HepG2 (cell line): ENCODE measurements at regions not wholly inside any gene's neighbourhood (a gene's known extent, or its start where the extent isn't known, plus 50 kb on each side); places are given as distances from the start of the nearest gene placed in this dataset.

ENCODE experiments used
- CEBPG ChIP-seq: IDR thresholded peaks from 2 replicates; pipeline ENCODE4 v1.6.1; 2016
- CREB1 ChIP-seq, 2 experiments: fragments of 450-650 bp in 1 of 2; IDR thresholded peaks; 2 replicates each; pipeline ENCODE4 v1.6.1; 2016 to 2017; ENCODE audit warnings: control low read depth in 1 of 2, mild to moderate bottlenecking in 1 of 2, missing compliant biosample characterization in 1 of 2, missing genetic modification characterization in 1 of 2
- HOXA3 ChIP-seq: sonication (generic); formaldehyde crosslinking; IDR thresholded peaks from 2 replicates; pipeline ENCODE4 v1.5.0; 2020; ENCODE audit warnings: missing genetic modification reagents
- MAFG ChIP-seq: sonication (generic); formaldehyde crosslinking; IDR thresholded peaks from 2 replicates; pipeline ENCODE4 v1.5.1; 2020; ENCODE audit warnings: mild to moderate bottlenecking, missing genetic modification reagents
- NR2F1 ChIP-seq, 2 experiments: fragments of 450-650 bp in 1 of 2; formaldehyde crosslinking in 1 of 2; IDR thresholded peaks; 2 replicates each; pipeline versions ENCODE4 v1.5.0 to v1.6.1; 2016 to 2020; ENCODE audit warnings: mild to moderate bottlenecking in 1 of 2, missing compliant biosample characterization in 1 of 2, missing genetic modification reagents in 1 of 2, moderate library complexity in 1 of 2
- PHF21A ChIP-seq: sonication (generic); formaldehyde crosslinking; IDR thresholded peaks from 2 replicates; pipeline ENCODE4 v1.5.0; 2020; ENCODE audit warnings: mild to moderate bottlenecking, missing genetic modification reagents
- SAFB2 ChIP-seq: sonication (generic); formaldehyde crosslinking; IDR thresholded peaks from 2 replicates; pipeline ENCODE4 v1.5.1; 2020; ENCODE audit warnings: missing genetic modification reagents, low read depth, mild to moderate bottlenecking, borderline replicate concordance
- SP1 ChIP-seq, 2 experiments: fragments of 450-650 bp in 1 of 2; sonication (generic) in 1 of 2; formaldehyde crosslinking in 1 of 2; IDR thresholded peaks; 2 replicates each; pipeline versions ENCODE4 v1.4.0 to v1.6.1; 2016 to 2020; ENCODE audit warnings: missing genetic modification reagents in 1 of 2
- ZNF274 ChIP-seq: sonication (generic); formaldehyde crosslinking; IDR thresholded peaks from 2 replicates; pipeline ENCODE4 v1.5.1; 2020; ENCODE audit warnings: mild to moderate bottlenecking, missing genetic modification reagents
- ZNF644 ChIP-seq: IDR thresholded peaks from 2 replicates; pipeline ENCODE4 v1.6.1; 2016; ENCODE audit warnings: low read depth
- TF ChIP-seq, protein P1 (sequence below): sonication (generic); formaldehyde crosslinking; IDR thresholded peaks from 2 replicates; pipeline ENCODE4 v1.5.1; 2020; ENCODE audit warnings: missing genetic modification reagents, mild to moderate bottlenecking, borderline replicate concordance
- TF ChIP-seq, protein P2 (sequence below): sonication (generic); formaldehyde crosslinking; IDR thresholded peaks from 2 replicates; pipeline ENCODE4 v1.8.1; 2023; ENCODE audit warnings: missing genetic modification reagents, inconsistent platforms, borderline replicate concordance
- TF ChIP-seq, protein P3 (sequence below): IDR thresholded peaks from 2 replicates; pipeline ENCODE4 v1.6.1; 2016
- TF ChIP-seq, protein P4 (sequence below): sonication (generic); formaldehyde crosslinking; IDR thresholded peaks from 2 replicates; pipeline ENCODE4 v1.9.0; 2021; ENCODE audit warnings: missing genetic modification reagents, borderline replicate concordance
- TF ChIP-seq, protein P5 (sequence below), 2 experiments: IDR thresholded peaks; 2 replicates each; pipeline ENCODE4 v1.6.1; 2011 to 2012; ENCODE audit warnings: low read length in 2 of 2, borderline replicate concordance in 1 of 2, low read depth in 1 of 2, mild to moderate bottlenecking in 1 of 2, moderate library complexity in 1 of 2

DNA sequence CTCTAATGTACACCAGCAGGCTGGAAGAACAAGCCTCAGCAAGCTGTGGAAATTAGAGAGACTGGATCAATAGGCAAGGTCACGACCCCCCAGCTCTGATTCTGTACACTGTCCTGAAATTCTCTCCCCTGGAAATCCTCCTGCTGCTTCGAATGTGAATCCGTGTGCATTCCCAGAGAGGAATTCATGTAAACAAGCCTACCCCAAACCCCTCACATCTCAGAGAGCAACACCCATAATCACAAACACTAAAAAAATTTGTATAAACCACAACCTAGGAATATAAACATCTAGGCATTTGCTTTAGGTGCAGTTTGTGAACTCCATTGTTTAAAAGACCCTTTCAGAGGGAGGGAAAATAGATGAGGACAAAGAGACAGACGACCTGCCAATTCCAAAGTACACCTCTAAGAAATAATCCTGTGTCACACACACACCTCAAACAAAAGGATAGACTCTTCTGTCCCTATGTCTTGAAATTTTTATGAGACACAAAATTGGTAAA, 325.2 kb downstream of the WDR72 start (continued):
- TF ChIP-seq, protein P1, sequence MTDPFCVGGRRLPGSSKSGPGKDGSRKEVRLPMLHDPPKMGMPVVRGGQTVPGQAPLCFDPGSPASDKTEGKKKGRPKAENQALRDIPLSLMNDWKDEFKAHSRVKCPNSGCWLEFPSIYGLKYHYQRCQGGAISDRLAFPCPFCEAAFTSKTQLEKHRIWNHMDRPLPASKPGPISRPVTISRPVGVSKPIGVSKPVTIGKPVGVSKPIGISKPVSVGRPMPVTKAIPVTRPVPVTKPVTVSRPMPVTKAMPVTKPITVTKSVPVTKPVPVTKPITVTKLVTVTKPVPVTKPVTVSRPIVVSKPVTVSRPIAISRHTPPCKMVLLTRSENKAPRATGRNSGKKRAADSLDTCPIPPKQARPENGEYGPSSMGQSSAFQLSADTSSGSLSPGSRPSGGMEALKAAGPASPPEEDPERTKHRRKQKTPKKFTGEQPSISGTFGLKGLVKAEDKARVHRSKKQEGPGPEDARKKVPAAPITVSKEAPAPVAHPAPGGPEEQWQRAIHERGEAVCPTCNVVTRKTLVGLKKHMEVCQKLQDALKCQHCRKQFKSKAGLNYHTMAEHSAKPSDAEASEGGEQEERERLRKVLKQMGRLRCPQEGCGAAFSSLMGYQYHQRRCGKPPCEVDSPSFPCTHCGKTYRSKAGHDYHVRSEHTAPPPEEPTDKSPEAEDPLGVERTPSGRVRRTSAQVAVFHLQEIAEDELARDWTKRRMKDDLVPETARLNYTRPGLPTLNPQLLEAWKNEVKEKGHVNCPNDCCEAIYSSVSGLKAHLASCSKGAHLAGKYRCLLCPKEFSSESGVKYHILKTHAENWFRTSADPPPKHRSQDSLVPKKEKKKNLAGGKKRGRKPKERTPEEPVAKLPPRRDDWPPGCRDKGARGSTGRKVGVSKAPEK (CRISPR knock-in tag), result no peak
- TF ChIP-seq MAFG (CRISPR knock-in tag), result no peak
- no peak for TF ChIP-seq CEBPG (CRISPR knock-in tag)
- no peak for TF ChIP-seq ZNF644 (CRISPR knock-in tag)
- TF ChIP-seq, protein P2, sequence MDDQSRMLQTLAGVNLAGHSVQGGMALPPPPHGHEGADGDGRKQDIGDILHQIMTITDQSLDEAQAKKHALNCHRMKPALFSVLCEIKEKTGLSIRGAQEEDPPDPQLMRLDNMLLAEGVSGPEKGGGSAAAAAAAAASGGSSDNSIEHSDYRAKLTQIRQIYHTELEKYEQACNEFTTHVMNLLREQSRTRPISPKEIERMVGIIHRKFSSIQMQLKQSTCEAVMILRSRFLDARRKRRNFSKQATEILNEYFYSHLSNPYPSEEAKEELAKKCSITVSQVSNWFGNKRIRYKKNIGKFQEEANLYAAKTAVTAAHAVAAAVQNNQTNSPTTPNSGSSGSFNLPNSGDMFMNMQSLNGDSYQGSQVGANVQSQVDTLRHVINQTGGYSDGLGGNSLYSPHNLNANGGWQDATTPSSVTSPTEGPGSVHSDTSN (CRISPR knock-in tag), result no peak
- TF ChIP-seq, protein P3, sequence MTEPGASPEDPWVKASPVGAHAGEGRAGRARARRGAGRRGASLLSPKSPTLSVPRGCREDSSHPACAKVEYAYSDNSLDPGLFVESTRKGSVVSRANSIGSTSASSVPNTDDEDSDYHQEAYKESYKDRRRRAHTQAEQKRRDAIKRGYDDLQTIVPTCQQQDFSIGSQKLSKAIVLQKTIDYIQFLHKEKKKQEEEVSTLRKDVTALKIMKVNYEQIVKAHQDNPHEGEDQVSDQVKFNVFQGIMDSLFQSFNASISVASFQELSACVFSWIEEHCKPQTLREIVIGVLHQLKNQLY (CRISPR knock-in tag), result no peak
- no peak for TF ChIP-seq SAFB2 (CRISPR knock-in tag)
- TF ChIP-seq PHF21A (CRISPR knock-in tag), result peak; percentile 90
- no peak for TF ChIP-seq SP1 (IDR thresholded peaks at IDR 0.05)
- TF ChIP-seq SP1 (CRISPR knock-in tag; IDR thresholded peaks at IDR 0.05), result no peak
- TF ChIP-seq, protein P4, sequence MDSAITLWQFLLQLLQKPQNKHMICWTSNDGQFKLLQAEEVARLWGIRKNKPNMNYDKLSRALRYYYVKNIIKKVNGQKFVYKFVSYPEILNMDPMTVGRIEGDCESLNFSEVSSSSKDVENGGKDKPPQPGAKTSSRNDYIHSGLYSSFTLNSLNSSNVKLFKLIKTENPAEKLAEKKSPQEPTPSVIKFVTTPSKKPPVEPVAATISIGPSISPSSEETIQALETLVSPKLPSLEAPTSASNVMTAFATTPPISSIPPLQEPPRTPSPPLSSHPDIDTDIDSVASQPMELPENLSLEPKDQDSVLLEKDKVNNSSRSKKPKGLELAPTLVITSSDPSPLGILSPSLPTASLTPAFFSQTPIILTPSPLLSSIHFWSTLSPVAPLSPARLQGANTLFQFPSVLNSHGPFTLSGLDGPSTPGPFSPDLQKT (CRISPR knock-in tag), result no peak
- TF ChIP-seq, protein P5, sequence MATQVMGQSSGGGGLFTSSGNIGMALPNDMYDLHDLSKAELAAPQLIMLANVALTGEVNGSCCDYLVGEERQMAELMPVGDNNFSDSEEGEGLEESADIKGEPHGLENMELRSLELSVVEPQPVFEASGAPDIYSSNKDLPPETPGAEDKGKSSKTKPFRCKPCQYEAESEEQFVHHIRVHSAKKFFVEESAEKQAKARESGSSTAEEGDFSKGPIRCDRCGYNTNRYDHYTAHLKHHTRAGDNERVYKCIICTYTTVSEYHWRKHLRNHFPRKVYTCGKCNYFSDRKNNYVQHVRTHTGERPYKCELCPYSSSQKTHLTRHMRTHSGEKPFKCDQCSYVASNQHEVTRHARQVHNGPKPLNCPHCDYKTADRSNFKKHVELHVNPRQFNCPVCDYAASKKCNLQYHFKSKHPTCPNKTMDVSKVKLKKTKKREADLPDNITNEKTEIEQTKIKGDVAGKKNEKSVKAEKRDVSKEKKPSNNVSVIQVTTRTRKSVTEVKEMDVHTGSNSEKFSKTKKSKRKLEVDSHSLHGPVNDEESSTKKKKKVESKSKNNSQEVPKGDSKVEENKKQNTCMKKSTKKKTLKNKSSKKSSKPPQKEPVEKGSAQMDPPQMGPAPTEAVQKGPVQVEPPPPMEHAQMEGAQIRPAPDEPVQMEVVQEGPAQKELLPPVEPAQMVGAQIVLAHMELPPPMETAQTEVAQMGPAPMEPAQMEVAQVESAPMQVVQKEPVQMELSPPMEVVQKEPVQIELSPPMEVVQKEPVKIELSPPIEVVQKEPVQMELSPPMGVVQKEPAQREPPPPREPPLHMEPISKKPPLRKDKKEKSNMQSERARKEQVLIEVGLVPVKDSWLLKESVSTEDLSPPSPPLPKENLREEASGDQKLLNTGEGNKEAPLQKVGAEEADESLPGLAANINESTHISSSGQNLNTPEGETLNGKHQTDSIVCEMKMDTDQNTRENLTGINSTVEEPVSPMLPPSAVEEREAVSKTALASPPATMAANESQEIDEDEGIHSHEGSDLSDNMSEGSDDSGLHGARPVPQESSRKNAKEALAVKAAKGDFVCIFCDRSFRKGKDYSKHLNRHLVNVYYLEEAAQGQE (IDR thresholded peaks at IDR 0.05; ENCODE audit: borderline replicate concordance in 1 of 2, low read depth in 1 of 2, low read length in 2 of 2), result peak in 1 of 2 experiments; percentile 72; a peak in 1 of 4 replicates
- TF ChIP-seq ZNF274 (CRISPR knock-in tag), result no peak
- TF ChIP-seq CREB1 (IDR thresholded peaks at IDR 0.05), result no peak
- TF ChIP-seq CREB1 (CRISPR knock-in tag; IDR thresholded peaks at IDR 0.05), result peak; percentile 67
- TF ChIP-seq NR2F1 (CRISPR knock-in tag; IDR thresholded peaks at IDR 0.05), result peak; percentile 92 to 96
- TF ChIP-seq HOXA3 (CRISPR knock-in tag), result peak; percentile 42; the same call in 1 of the 2 replicates
